Ascending aorta (tissue), 2 donors: ENCODE measurements at regions not wholly inside any gene's neighbourhood (a gene's known extent, or its start where the extent isn't known, plus 50 kb on each side); places are given as distances from the start of the nearest gene placed in this dataset.

Experiments used
- DNase-seq, 2 donors: peaks; one replicate each; pipeline ENCODE4 v3.0.0-alpha.2; 2019; ENCODE audit warnings: low spot score in 2 of 2
- H3K27ac ChIP-seq, 2 donors: fragments of 200-600 bp; sonication (generic); one replicate each; pipeline ENCODE4 v1.5.1; 2016 to 2017; ENCODE audit warnings: mild to moderate bottlenecking in 1 of 2
- H3K27me3 ChIP-seq: fragments of 200-600 bp; sonication (generic); one replicate; pipeline ENCODE4 v1.5.1; 2017
- H3K36me3 ChIP-seq, 2 donors: fragments of 200-600 bp; sonication (generic); one replicate each; pipeline ENCODE4 v1.5.1; 2016
- H3K4me1 ChIP-seq, 2 donors: fragments of 200-600 bp; sonication (generic); one replicate each; pipeline ENCODE4 v1.5.1; 2016 to 2017; ENCODE audit warnings: mild to moderate bottlenecking in 1 of 2
- H3K4me3 ChIP-seq, 2 donors: fragments of 200-600 bp; sonication (generic); one replicate each; pipeline ENCODE4 v1.5.1; 2016 to 2017; ENCODE audit warnings: mild to moderate bottlenecking in 1 of 2
- H3K9me3 ChIP-seq, 2 donors: fragments of 200-600 bp; sonication (generic); one replicate each; pipeline ENCODE4 v1.5.1; 2016
- CTCF ChIP-seq, 3 experiments: fragments of 200-600 bp in 2 of 3; fragments of 450-650 bp in 1 of 3; sonication (generic) in 2 of 3; IDR thresholded peaks; one replicate each; pipeline ENCODE4 v1.5.1; 2016 to 2019; ENCODE audit warnings: antibody characterized with exemption in 3 of 3, mild to moderate bottlenecking in 1 of 3, moderate library complexity in 1 of 3
- intact Hi-C: fragments of 100-400 bp; cut with DNase I; formaldehyde crosslinking; loops from one replicate; pipeline ENCODE4 v1.15.1; 2023

DNA sequence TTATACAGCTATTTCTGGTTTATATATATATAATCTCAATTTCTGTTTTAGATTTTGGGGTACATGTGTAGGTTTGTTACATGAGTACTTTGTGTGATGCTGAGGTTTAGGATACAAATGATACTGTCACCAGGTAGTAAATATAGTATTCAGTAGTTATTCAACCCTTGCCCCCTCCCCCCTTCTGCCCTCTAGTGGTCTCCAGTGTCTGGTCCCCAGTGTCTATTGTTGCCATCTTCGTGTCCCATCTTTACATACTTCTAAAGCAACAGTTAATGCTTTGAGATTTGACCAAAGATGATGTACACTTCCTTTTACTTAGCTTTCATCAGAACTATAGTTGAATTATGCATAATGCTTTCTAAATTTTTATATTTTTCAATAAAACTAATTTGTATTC, 1623.4 kb upstream of the PRR20A start:
- no peaks in the 10 kb centered on the region for H3K36me3 ChIP-seq
- no peak for DNase-seq
- H3K4me1 ChIP-seq = no peaks in the 10 kb centered on the region
- H3K4me3 ChIP-seq = no peak overlapping the region
- H3K9me3 ChIP-seq = no peaks in the 10 kb centered on the region
- H3K27ac ChIP-seq = no peak overlapping the region
- H3K27me3 ChIP-seq = no peaks in the 10 kb centered on the region
- no peak for TF ChIP-seq CTCF (IDR thresholded peaks at IDR 0.05)
- intact Hi-C loops = no loop called here

DNA sequence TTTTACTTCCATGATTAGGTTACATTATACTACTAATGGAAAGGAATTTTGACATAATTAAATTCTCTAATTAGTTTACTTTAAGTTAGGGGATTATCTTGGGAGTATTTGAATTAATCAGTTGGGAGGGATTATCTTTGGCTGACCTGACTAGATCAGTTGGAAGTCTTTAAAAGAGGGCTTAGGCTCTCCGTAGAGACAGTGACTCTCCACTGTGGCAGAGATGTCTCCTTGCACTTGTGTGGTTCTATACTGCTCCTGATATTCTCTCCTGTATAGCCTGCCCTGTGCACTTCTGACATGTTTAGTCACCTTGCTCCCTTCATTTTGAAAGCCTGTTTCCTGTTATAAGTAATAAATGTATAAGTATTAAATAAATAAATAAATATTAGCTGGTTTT, 1612.3 kb upstream of the PRR20A start:
- Histone ChIP-seq H3K4me1 (no peaks in the 10 kb centered on the region), H3K27me3 (no peaks in the 10 kb centered on the region), H3K27ac (no peak overlapping the region), H3K9me3 (no peaks in the 10 kb centered on the region), H3K4me3 (no peak overlapping the region), H3K36me3 (no peaks in the 10 kb centered on the region)
- intact Hi-C loops = no loop called here
- no peak for TF ChIP-seq CTCF (IDR thresholded peaks at IDR 0.05)
- no peak for DNase-seq

GRCh38 chr13:55534306-55534705, 1606.4 kb upstream of the PRR20A start:
- TF ChIP-seq CTCF (IDR thresholded peaks at IDR 0.05) = no peak
- DNase-seq = no peak
- intact Hi-C loops = no loop called here

GRCh38 chr13:55538424-55538823, 1602.3 kb upstream of the PRR20A start:
- H3K27ac ChIP-seq = no peak overlapping the region
- DNase-seq = no peak
- intact Hi-C loops = no loop called here
- no peaks in the 10 kb centered on the region for H3K27me3 ChIP-seq
- no peak overlapping the region for H3K4me3 ChIP-seq
- H3K4me1 ChIP-seq = no peaks in the 10 kb centered on the region
- H3K36me3 ChIP-seq = no peaks in the 10 kb centered on the region
- no peak for TF ChIP-seq CTCF (IDR thresholded peaks at IDR 0.05)
- H3K9me3 ChIP-seq = no peaks in the 10 kb centered on the region

More at GRCh38 chr13:55534306-55534705, 1606.4 kb upstream of the PRR20A start:
- H3K36me3 ChIP-seq = no peaks in the 10 kb centered on the region
- H3K9me3 ChIP-seq = no peaks in the 10 kb centered on the region
- H3K27me3 ChIP-seq = no peaks in the 10 kb centered on the region
- H3K4me3 ChIP-seq = no peak overlapping the region
- H3K4me1 ChIP-seq = no peaks in the 10 kb centered on the region
- no peak overlapping the region for H3K27ac ChIP-seq

DNA sequence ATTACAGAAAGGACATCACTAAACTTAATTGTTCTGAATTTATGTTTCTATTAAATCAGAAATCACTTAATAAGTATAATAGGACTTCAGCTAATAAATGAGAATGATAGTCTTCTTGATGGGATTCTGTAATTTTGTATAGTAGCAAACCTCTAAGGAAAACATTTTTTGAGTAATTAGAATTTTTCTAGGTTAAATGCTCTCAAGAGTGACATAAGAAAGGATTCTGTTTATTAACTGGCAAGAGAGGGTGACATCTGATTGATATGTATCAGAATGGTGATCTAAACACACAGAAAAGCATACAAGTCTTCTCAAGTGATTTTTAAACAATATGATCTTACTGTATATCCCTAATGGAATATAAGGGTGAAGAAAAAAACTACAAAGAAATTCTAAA, 1597.7 kb upstream of the PRR20A start:
- Histone ChIP-seq H3K4me1 (no peaks in the 10 kb centered on the region), H3K4me3 (no peak overlapping the region), H3K36me3 (no peaks in the 10 kb centered on the region), H3K9me3 (no peaks in the 10 kb centered on the region), H3K27ac (no peak overlapping the region), H3K27me3 (no peaks in the 10 kb centered on the region)
- no peak for TF ChIP-seq CTCF (IDR thresholded peaks at IDR 0.05)
- DNase-seq = no peak
- intact Hi-C loops = no loop called here

DNA sequence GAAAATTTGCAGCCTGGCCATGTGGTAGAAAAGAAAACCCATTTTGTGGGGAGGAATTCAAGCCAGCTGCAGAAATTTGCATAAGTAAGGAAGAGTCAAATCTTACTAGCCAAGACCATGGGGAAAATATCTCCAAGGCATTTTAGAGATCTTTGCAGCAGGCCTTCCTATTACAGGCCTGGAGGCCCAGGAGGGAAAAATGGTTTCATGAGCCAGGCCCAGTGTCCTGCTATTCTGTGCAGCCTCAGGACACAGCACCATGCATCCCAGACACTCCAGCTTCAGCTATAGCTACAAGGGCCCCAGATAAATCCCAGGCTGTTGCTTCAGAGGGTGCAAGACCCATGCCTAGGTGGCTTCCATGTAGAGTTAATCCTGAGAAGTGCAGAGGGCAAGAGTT, 1590.1 kb upstream of the PRR20A start:
- Histone ChIP-seq H3K27me3 (no peaks in the 10 kb centered on the region), H3K27ac (no peak overlapping the region), H3K9me3 (no peaks in the 10 kb centered on the region), H3K4me1 (no peaks in the 10 kb centered on the region), H3K4me3 (no peak overlapping the region), H3K36me3 (no peaks in the 10 kb centered on the region)
- no peak for TF ChIP-seq CTCF (IDR thresholded peaks at IDR 0.05)
- DNase-seq = no peak
- intact Hi-C loops = no loop called here
